KMS-11 (cell line): ENCODE measurements at regions not wholly inside any gene's neighbourhood (a gene's known extent, or its start where the extent isn't known, plus 50 kb on each side); places are given as distances from the start of the nearest gene placed in this dataset.

Experiments used
- H2AFZ ChIP-seq: fragments of 200-600 bp; sonication (generic); 2 replicates; pipeline ENCODE4 v1.6.1; 2016; ENCODE audit warnings: antibody characterized with exemption, mixed run types, low read depth
- H3K27ac ChIP-seq: fragments of 200-600 bp; sonication (generic); 2 replicates; pipeline ENCODE4 v1.6.1; 2016; ENCODE audit warnings: mild to moderate bottlenecking, mixed run types
- H3K27me3 ChIP-seq: fragments of 200-600 bp; sonication (generic); 2 replicates; pipeline ENCODE4 v1.6.1; 2017; ENCODE audit warnings: mild to moderate bottlenecking, low read depth, mixed run types, moderate library complexity; ENCODE audit not compliant: insufficient read depth
- H3K36me3 ChIP-seq: fragments of 200-600 bp; sonication (generic); 2 replicates; pipeline ENCODE4 v1.6.1; 2017; ENCODE audit warnings: mild to moderate bottlenecking, mixed run types; ENCODE audit not compliant: insufficient read depth
- H3K4me1 ChIP-seq: fragments of 200-600 bp; sonication (generic); 2 replicates; pipeline ENCODE4 v1.6.1; 2016; ENCODE audit warnings: mild to moderate bottlenecking, low read depth, mixed run types; ENCODE audit not compliant: poor library complexity, severe bottlenecking
- H3K4me2 ChIP-seq: fragments of 200-600 bp; sonication (generic); 2 replicates; pipeline ENCODE4 v1.7.0; 2016; ENCODE audit warnings: mild to moderate bottlenecking, mixed run types
- H3K4me3 ChIP-seq: fragments of 200-600 bp; sonication (generic); IDR thresholded peaks from 2 replicates; pipeline ENCODE4 v1.6.1; 2017; ENCODE audit warnings: low read depth, low read length, mixed read lengths; ENCODE audit not compliant: insufficient read depth
- H3K79me2 ChIP-seq: fragments of 200-600 bp; sonication (generic); 2 replicates; pipeline ENCODE4 v1.6.1; 2016; ENCODE audit warnings: low read depth, mixed run types; ENCODE audit not compliant: insufficient read depth
- H3K9ac ChIP-seq: fragments of 200-600 bp; sonication (generic); 2 replicates; pipeline ENCODE4 v1.6.1; 2016; ENCODE audit warnings: mild to moderate bottlenecking, mixed run types
- H4K20me1 ChIP-seq: fragments of 200-600 bp; sonication (generic); 2 replicates; pipeline ENCODE4 v1.6.1; 2016; ENCODE audit warnings: mild to moderate bottlenecking, mixed run types; ENCODE audit not compliant: insufficient read depth
- TF ChIP-seq, protein P1 (sequence below): fragments of 200-600 bp; sonication (generic); conservative IDR thresholded peaks from 2 replicates; pipeline ENCODE4 v1.6.1; 2017; ENCODE audit warnings: low read depth, mild to moderate bottlenecking, antibody characterized with exemption, low read length, moderate library complexity, mixed read lengths

DNA sequence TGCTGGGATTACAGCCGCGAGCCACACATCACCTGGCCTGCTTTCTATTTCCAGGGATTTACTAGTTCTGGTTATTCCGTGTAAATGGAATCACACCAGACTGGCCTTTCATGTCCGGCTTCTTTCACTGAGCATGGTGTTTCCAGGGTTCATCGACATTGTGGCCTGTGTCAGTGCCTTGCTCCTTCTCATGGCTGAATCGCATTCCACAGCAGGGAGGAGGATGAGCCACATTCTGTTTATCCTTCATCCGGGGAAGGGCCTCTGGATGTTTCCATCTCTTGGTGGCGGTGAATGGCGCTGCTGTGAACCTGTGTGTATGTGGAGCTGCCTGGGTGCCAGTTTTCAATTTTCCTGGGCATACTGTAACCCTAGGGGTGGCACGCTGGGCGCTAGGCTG, 58.7 kb upstream of the RNU6ATAC start:
- Histone ChIP-seq H2AFZ (no peak overlapping the region), H3K9ac (no peak overlapping the region), H3K36me3 (no peaks in the 10 kb centered on the region), H3K4me2 (no peak overlapping the region), H3K27me3 (peaks cover 25% of the 10 kb centered on the region; the same call in 1 of the 2 replicates), H3K27ac (no peak overlapping the region), H4K20me1 (no peaks in the 10 kb centered on the region), H3K4me1 (peaks cover 4% of the 10 kb centered on the region), H3K79me2 (no peaks in the 10 kb centered on the region), H3K4me3 (no peak overlapping the region)
- TF ChIP-seq, protein P1, sequence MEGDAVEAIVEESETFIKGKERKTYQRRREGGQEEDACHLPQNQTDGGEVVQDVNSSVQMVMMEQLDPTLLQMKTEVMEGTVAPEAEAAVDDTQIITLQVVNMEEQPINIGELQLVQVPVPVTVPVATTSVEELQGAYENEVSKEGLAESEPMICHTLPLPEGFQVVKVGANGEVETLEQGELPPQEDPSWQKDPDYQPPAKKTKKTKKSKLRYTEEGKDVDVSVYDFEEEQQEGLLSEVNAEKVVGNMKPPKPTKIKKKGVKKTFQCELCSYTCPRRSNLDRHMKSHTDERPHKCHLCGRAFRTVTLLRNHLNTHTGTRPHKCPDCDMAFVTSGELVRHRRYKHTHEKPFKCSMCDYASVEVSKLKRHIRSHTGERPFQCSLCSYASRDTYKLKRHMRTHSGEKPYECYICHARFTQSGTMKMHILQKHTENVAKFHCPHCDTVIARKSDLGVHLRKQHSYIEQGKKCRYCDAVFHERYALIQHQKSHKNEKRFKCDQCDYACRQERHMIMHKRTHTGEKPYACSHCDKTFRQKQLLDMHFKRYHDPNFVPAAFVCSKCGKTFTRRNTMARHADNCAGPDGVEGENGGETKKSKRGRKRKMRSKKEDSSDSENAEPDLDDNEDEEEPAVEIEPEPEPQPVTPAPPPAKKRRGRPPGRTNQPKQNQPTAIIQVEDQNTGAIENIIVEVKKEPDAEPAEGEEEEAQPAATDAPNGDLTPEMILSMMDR = no peak

DNA sequence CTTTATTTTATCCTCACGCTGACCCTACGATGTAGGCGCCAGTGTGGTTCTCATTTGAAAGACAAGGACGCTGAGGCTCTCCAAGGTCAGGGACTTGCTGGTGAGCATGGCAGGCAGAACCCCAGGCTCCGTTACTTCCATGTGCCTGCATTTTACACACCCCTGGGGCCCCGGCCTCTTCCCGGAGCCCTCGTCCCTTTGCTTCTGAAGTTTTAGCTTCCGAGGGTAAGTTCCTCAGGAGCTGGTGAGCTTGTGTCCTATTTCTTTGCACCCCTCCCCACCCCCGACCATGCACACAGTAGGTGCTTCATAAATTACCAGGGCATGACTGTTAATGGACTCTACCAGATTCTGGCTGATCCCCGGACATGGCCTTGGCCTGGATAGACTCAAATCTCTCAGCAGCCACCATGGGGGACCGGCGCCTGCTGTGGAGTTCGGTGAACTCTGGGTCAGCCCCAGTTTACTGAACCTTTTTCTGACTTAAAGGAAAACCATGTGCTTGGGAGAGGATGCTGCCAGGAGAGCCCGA, 59.3 kb upstream of the RNU6ATAC start:
- H3K27ac ChIP-seq = no peak overlapping the region
- no peak overlapping the region for H2AFZ ChIP-seq
- TF ChIP-seq, protein P1 = no peak
- no peak overlapping the region for H3K9ac ChIP-seq
- H4K20me1 ChIP-seq = no peaks in the 10 kb centered on the region
- H3K27me3 ChIP-seq = peaks cover 25% of the 10 kb centered on the region; the same call in 1 of the 2 replicates
- H3K79me2 ChIP-seq = no peaks in the 10 kb centered on the region
- no peak overlapping the region for H3K4me3 ChIP-seq
- no peaks in the 10 kb centered on the region for H3K36me3 ChIP-seq
- no peak overlapping the region for H3K4me2 ChIP-seq
- peaks cover 4% of the 10 kb centered on the region for H3K4me1 ChIP-seq

DNA sequence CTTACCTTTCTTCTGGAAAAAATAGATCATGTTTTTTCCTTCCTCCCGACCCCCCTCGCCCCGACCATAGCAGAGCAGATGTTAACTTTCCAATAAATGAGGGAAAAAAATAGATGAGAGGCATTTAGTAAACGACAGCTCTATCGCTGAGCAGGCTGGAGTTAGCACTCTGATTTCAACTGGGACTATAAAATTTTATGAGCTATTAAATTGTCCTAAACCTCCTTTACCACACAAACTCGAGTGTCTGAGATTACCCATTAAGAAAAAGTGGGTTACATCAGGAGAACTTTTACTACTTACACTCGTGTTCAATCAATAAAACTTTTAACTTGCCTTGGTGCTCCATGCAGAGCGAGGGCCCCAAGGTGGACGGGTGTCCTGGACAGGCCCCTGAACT, 59.8 kb upstream of the RNU6ATAC start:
- H3K4me3 ChIP-seq = no peak overlapping the region
- no peaks in the 10 kb centered on the region for H4K20me1 ChIP-seq
- H3K27me3 ChIP-seq = peaks cover 26% of the 10 kb centered on the region; the same call in 1 of the 2 replicates
- H3K4me2 ChIP-seq = no peak overlapping the region
- H2AFZ ChIP-seq = no peak overlapping the region
- peaks cover 4% of the 10 kb centered on the region for H3K4me1 ChIP-seq
- H3K79me2 ChIP-seq = no peaks in the 10 kb centered on the region
- no peak overlapping the region for H3K9ac ChIP-seq
- TF ChIP-seq, protein P1 = no peak
- H3K36me3 ChIP-seq = no peaks in the 10 kb centered on the region
- no peak overlapping the region for H3K27ac ChIP-seq

DNA sequence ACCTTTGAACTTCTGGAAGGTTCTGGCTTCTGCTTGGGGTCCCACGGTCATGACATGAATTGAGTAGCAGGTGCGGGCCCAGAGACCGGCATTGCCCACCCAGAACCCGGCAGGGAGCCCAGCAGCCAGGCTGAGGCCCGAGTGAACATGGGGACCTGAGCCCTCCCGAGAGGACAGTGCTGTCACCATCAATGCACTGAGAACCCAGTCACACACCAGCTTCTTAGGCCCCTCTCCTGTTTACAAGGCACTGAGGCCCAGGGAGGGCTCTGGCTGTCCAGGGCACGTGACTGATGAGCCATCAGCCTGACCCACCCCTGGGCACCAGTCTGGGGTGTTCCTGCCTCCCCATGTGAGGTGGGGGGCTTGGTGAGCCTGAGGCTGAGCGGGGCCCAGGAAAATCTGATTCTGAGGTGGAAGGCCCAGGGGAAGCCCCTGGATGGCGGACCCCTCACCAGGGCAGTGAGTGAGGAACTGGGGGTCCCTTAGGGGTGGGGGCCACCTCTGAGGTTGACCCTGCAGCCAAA, 60.3 kb upstream of the RNU6ATAC start:
- Histone ChIP-seq H3K9ac (no peak overlapping the region), H4K20me1 (no peaks in the 10 kb centered on the region), H2AFZ (no peak overlapping the region), H3K27me3 (peaks cover 31% of the 10 kb centered on the region), H3K27ac (no peak overlapping the region), H3K79me2 (no peaks in the 10 kb centered on the region), H3K4me2 (no peak overlapping the region), H3K4me3 (no peak overlapping the region), H3K36me3 (no peaks in the 10 kb centered on the region), H3K4me1 (peaks cover 8% of the 10 kb centered on the region)
- TF ChIP-seq, protein P1 = no peak
